ENCODE measurements at regions not wholly inside any gene's neighbourhood (a gene's known extent, or its start where the extent isn't known, plus 50 kb on each side); places are given as distances from the start of the nearest gene placed in this dataset.
"Not testable (repeated sequence)": the region's sequence is repeated elsewhere in the genome, so short reads cannot be mapped to it uniquely, and the experiment has no call there.

- no peak for DNase-seq
Observed at GRCh38 chr4:29240641-29241040, 1479.5 kb upstream of the PCDH7 start.

GRCh38 chr4:29243054-29243453 lies 1477.1 kb upstream of the PCDH7 start:
- no peak for DNase-seq

GRCh38 chr4:29243851-29244250 lies 1476.3 kb upstream of the PCDH7 start:
- DNase-seq, result no peak

GRCh38 chr4:29259556-29259955 lies 1460.6 kb upstream of the PCDH7 start:
- no peak for DNase-seq

GRCh38 chr4:29262986-29263385 lies 1457.2 kb upstream of the PCDH7 start:
- no peak for DNase-seq

- no peak for DNase-seq
Observed at GRCh38 chr4:29276150-29276549, 1444.0 kb upstream of the PCDH7 start.

- no peak for DNase-seq
Observed at GRCh38 chr4:29277381-29277780, 1442.8 kb upstream of the PCDH7 start.

- DNase-seq, result no peak
Observed at GRCh38 chr4:29278585-29278984, 1441.6 kb upstream of the PCDH7 start.

GRCh38 chr4:29289118-29289517 lies 1431.1 kb upstream of the PCDH7 start:
- no peak for DNase-seq

GRCh38 chr4:29295280-29295679 lies 1424.9 kb upstream of the PCDH7 start:
- DNase-seq, result no peak

- no peak for DNase-seq
Observed at GRCh38 chr4:29304595-29304994, 1415.6 kb upstream of the PCDH7 start.

GRCh38 chr4:29307256-29307655 lies 1412.9 kb upstream of the PCDH7 start:
- no peak for DNase-seq

GRCh38 chr4:29307755-29308154 lies 1412.4 kb upstream of the PCDH7 start:
- no peak for DNase-seq

GRCh38 chr4:29309050-29309449 lies 1411.1 kb upstream of the PCDH7 start:
- no peak for DNase-seq

GRCh38 chr4:29310252-29310651 lies 1409.9 kb upstream of the PCDH7 start:
- no peak for DNase-seq

- DNase-seq, result no peak
Observed at GRCh38 chr4:29311247-29311646, 1408.9 kb upstream of the PCDH7 start.

- no peak for DNase-seq
Observed at GRCh38 chr4:29319663-29320340, 1400.4 kb upstream of the PCDH7 start.

- no peak for DNase-seq
Observed at GRCh38 chr4:29320947-29321620, 1399.1 kb upstream of the PCDH7 start.

GRCh38 chr4:29326004-29326403 lies 1394.2 kb upstream of the PCDH7 start:
- DNase-seq, result no peak

- no peak for DNase-seq
Observed at GRCh38 chr4:29326816-29327215, 1393.4 kb upstream of the PCDH7 start.

- DNase-seq, result no peak
Observed at GRCh38 chr4:29336861-29337260, 1383.3 kb upstream of the PCDH7 start.

GRCh38 chr4:29372971-29373370 lies 1347.2 kb upstream of the PCDH7 start:
- no peak for DNase-seq

GRCh38 chr4:29375716-29376115 lies 1344.5 kb upstream of the PCDH7 start:
- no peak for DNase-seq

- not testable (repeated sequence) for DNase-seq
Observed at GRCh38 chr4:29378237-29378636, 1341.9 kb upstream of the PCDH7 start.

- DNase-seq, result no peak
Observed at GRCh38 chr4:29390921-29391320, 1329.2 kb upstream of the PCDH7 start.

All from SIG-M5 (cell line).